Ecto neural progenitor cell (in vitro differentiated cells): ENCODE measurements at regions not wholly inside any gene's neighbourhood (a gene's known extent, or its start where the extent isn't known, plus 50 kb on each side); places are given as distances from the start of the nearest gene placed in this dataset.
A peak's percentile ranks its signal among the peaks of the same experiment; 100 is the strongest.

Experiments used
- DNase-seq: peaks from one replicate; pipeline ENCODE4 v3.0.0-alpha.2; 2018; ENCODE audit warnings: low spot score

DNA sequence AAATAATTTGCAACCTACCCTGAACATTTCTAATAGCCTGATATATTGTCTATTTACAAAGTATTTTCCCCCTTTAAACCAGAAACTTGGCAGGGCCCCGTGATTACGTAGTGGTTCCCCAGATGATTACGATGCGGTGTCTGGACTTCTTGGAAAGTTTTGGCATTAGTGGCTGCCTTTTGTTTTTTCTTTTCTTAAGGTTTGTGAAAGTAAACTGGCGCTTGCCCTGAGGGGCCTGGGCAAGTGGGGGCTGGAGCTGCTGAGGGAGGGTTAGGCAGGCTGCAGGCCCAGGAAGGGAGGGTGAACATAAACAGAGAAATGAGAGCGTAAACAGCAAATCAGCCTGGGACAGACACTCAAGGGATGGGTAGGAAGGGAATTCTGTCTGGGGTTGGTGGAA, 123.6 kb upstream of the MSX1 start:
- DNase-seq: no peak

- DNase-seq: no peak
Observed at GRCh38 chr4:4735136-4735750, 124.2 kb upstream of the MSX1 start.

GRCh38 chr4:4734425-4734824, 125.0 kb upstream of the MSX1 start:
- no peak for DNase-seq

DNA sequence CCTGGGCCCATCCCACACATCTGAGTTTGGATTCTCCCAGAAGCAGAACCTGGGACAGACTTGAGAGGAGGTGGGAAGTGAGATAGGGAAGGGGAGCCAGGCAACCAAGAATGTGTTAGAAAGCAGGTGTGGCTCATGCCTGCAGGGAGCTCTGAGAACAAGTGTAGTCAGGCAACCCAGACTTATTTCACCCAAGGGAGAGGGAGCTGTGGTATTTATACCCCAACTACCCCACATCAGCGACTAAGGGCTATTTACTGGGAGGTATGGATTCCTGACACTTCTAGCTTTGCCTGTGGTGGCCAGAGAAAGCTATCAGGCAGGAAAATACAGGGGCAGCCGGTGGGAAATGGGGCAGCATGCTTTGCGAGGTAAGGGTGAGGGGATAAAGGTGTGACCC, 125.8 kb upstream of the MSX1 start:
- DNase-seq: no peak

DNA sequence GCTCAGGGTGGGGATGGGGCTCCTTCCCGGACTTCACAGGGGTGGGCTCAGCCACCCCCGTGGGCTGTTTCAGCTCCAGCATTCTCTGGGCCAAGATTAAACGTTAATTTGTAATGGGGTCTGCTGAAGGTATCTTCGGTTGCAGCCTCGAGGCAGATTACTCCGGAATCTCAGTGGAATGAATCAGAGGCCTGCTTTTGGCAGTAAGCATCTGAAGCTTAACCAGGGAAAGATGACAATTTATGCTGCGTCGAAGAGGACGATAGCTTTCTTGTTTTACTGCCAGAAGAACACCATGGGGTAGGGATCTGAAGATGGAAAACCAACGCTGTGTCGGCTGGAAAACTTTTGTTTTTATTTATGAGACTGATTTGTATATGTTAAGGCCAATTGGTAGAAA, 129.2 kb upstream of the MSX1 start:
- no peak for DNase-seq

- DNase-seq: no peak
Observed at GRCh38 chr4:4729206-4729605, 130.3 kb upstream of the MSX1 start.

- DNase-seq: no peak
Observed at GRCh38 chr4:4727536-4727935, 131.9 kb upstream of the MSX1 start.

DNA sequence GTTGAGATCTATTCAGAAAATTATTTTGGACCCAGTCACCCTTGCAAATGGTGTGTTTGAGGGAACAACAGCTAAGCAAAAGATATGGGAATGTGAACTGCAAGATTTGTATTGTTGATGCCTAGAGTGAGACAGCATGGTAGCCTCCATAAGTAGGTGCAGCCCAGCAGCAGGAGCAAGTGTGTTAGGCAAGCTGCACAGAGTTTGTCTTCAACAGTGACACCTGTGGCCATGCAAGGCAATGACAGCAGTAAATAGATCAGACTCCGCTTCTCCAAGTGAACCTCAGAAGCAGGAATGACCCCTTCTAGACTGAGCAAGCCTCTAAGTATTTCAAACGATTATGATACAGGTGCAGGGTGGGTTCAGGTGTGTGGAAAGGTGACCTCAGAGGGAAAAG, 133.4 kb upstream of the MSX1 start:
- DNase-seq: no peak

DNA sequence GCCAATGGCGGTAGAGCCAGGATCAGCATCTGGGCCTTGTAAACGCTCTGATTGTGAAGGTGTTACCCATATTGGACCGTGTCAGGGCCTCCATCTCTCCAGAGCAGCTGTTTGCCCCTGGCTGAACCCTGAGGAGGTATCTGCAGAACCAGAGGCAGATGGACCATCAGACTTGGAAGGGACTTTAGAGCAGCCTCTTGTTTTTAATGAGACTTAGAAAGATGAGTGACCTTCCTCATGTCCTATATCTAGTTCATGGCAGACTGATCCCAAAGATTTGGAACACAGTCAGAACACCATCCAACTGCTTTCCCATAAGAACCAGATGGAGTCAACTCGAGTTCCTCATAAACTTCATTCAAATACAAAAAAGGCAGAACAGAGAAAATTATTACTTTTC, 135.1 kb upstream of the MSX1 start:
- no peak for DNase-seq

DNA sequence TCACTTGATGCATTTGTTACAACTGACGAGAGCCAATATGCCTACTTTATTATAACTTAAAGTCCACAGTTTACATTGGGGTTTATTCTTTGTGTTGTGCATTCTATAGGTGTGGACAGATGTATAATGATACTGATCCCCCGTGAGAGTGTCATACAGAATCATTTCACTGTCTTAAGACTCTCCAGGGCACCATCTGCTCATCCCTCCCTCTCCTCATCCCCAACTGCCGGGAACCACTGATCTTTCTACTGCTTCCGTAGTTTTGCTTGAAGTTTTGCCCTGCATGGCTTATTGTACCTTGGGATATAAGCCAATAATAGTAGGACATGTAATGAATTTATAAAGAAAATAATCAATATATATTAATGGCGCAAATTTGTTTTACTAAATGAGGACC, 137.8 kb upstream of the MSX1 start:
- DNase-seq: no peak

GRCh38 chr4:4720646-4721045, 138.8 kb upstream of the MSX1 start:
- DNase-seq: no peak

DNA sequence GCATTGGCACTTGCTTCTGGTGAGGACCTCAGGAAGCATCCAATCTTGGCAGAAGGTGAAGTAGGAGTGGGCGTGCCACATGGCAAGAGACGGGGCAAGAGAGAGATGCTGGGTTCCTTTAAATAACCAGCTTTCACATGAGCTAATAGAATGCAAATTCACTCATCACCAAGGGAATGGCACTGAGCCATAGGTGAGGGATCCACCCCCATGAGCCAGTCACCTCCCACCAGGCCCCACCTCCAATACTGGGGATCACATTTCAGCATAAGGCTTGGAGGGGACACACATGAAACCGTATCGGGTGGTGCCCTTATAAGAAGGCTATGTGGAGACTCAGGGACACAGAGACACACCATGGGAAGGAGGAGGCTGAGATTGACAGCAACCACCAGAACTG, 140.0 kb upstream of the MSX1 start:
- no peak for DNase-seq

DNA sequence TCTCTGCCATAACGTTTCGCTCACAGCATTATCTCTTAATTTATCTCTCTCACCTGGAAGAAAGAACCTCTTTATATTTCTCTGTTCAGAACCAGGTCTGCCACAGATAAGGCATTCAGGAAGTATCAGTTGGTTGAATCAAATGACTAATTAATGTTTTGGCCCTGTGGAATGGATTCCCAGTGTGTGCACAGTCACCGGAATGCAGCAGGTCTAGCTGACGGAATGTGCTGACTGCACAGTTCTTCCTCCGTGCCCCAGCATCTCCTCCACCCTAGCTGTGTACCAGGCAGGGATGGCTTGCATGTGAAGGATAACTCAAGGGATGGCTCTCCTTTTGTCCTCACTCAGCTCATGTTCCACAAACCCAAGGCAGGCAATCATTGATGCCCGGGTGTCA, 141.8 kb upstream of the MSX1 start:
- no peak for DNase-seq

DNA sequence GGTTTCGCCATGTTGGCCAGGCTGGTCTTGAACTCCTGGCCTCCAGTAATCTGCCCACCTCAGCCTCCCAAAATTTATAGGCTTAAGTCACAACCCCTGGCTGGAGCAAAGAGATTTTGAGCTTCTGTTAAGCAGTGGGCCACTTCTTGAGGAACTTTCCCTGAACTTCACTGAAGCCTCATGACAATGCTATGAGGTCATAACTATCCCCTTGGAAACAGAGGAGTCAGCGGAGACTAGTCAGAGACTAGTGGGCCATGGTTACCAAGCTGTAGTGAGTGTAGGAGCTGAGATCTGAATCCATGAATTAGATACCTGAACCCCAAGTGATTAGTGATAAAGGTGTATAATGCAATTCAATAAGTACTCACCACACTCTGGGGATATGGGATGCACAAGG, 145.1 kb upstream of the MSX1 start:
- DNase-seq: no peak

GRCh38 chr4:4712800-4713528, 146.5 kb upstream of the MSX1 start:
- no peak for DNase-seq

DNA sequence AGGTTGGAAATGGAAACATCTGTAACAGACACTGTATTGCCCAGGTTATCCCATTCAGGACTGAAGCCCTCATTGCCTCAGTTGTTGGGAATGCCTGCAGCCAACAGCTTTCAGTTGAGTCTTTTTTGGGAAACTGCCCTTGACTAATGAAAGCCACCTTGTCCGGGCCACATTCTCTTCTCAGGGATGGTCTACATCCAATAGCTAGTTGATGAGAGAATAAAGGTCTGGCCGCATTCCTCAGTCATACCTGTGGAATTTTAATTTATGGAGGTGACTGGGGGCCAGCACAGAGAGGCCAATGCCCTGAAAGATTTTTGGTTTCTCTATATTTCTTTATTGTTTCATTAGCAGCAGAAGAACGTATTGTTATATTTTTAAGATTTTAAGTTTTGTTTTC, 147.6 kb upstream of the MSX1 start:
- no peak for DNase-seq

DNA sequence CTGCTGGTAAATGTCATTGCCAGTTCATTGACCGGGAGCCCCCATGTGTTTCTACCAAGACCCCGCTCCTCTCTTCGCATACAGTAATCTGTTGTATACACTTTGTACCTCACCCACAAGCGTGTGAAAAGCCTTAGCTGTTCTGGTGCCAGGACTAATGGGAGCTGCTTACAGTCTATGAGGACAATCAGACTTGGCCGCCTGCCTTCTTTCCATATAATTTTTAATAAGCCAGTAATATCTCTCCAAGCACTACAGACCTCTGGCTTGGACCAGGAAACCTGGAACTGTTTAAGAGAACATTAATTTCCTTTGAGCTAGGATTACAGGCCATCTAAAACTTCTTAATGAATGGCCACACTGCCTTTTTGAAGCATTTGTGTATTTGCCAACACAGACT, 149.7 kb upstream of the MSX1 start:
- DNase-seq: no peak

DNA sequence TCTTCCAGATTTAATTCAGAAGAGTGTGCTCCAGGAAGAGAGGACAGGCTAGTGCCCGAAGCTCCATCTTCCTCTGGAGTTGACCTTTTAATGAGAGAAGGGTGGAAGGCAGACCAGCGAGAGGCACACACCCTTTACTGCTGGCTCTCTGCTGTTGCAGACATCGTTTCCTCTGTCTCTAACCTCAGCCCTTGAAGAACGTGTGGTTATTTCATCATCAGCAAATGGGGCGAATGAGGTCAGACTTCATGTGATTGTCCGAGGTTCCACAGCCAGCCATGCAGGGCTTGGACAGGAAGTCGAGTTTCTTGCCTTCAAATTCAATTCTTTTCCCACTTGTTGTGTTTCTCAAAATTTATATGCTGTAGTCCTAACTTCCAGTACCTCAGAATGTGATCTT, 155.2 kb upstream of the MSX1 start:
- no peak for DNase-seq

DNA sequence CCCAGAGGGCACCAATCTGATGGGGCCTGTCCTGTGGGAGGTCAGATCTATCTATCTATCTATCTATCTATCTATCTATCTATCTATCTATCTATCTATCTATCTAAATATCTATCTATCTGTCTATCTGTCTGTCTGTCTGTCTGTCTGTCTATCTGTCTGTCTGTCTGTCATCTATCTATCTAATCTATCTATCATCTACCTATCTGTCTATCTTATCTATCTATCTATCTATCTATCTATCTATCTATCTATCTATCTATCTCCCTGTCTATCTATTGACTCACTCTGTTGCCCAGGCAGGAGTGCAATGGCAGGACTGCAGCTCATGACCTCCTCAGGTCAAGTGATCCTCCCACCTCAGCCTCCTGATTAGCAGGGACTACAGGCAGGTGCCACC, 155.7 kb upstream of the STX18 start:
- DNase-seq: no peak

GRCh38 chr4:4696530-4696929, 154.7 kb upstream of the STX18 start:
- peak; percentile 68 for DNase-seq

- DNase-seq: no peak
Observed at GRCh38 chr4:4695497-4695896, 153.6 kb upstream of the STX18 start.

- no peak for DNase-seq
Observed at GRCh38 chr4:4694827-4695226, 153.0 kb upstream of the STX18 start.

DNA sequence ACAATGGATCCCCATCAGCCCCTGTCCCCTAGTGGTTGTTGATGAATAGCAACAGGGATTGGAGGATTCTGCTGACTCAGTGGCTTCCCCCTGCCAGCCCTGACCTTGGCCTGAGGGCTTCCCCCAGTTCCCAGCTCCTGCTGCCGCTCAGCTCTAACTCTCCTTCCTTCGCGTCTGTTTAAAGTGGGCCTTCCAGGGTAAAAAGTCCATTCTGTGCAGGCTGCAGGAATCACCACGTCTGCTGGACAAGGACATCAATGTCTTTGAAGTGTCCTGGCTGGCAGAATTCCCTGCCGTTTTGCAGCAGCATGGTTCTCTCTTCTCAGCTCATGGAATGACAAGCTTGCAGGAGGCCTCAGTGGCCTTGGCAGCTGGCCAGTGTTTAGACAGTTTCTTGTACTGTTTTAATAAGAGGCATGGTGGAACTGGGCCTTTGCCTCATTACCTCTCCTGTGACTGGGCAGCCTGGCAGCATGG, 152.5 kb upstream of the STX18 start:
- no peak for DNase-seq

DNA sequence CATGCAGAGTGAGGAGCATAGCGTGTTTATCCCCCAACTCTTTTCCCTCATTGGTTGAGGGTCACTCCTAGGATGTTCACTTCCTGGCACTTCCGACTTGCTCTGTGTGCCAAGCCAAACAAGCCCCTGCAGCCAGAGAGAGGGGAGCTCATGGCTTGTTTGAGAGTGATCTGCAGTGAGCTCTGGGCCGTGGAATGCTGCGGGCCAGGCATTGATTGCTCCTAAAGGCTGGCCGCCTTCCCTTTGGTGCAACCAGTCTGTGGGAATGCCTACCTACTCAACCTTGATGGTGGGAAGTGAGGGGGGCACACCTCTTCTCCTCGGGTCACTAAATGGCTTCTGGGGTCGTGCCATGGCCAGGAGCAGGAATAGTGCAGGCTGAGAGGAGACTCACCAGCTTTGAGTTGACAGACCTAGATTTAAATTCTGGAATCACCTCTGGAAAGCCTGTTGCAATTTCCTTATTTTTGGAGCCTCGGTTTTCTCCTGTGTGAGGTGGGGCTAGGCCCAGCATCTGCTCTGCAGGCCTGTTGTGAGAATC, 152.0 kb upstream of the STX18 start:
- DNase-seq: no peak
